PC-3 (cell line): ENCODE measurements at regions not wholly inside any gene's neighbourhood (a gene's known extent, or its start where the extent isn't known, plus 50 kb on each side); places are given as distances from the start of the nearest gene placed in this dataset.

Experiments used
- ATAC-seq: fragments of 200-7000 bp; cut with Tn5 transposase; 2 replicates; pipeline ENCODE4 v1.9.1; 2020; ENCODE audit warnings: mild to moderate bottlenecking, moderate library complexity
- BruUV-seq: library from RNA; stranded (reverse); fragments of 400-500 nt; replicated peaks from 2 replicates; lab custom pipeline; 2021; lab: Mats Ljungman, UMichigan
- CTCF ChIA-PET: fragments of 300-600 bp; sonication (Branson Sonifier 250); formaldehyde crosslinking; loops from one replicate; lab custom pipeline; 2022; ENCODE audit warnings: antibody characterized with exemption; lab: Charles Lee
- POLR2A ChIA-PET: fragments of 300-600 bp; sonication (Branson Sonifier 250); formaldehyde crosslinking; loops from one replicate; lab custom pipeline; 2022; ENCODE audit warnings: antibody characterized with exemption; ENCODE audit not compliant: unreplicated experiment; lab: Charles Lee
- DNase-seq: peaks from one replicate; pipeline ENCODE4 v3.0.0-alpha.2; 2015
- H2AFZ ChIP-seq: fragments of 300-600 bp; sonication (generic); 2 replicates; pipeline ENCODE4 v1.6.0; 2016; ENCODE audit warnings: antibody characterized with exemption, low read length
- H3F3A ChIP-seq: fragments of 300-600 bp; sonication (generic); one replicate; pipeline ENCODE4 v1.6.0; 2017; ENCODE audit warnings: antibody characterized with exemption, low read length, control low read depth, mild to moderate bottlenecking; ENCODE audit not compliant: unreplicated experiment
- H3K27ac ChIP-seq: fragments of 300-600 bp; sonication (generic); 2 replicates; pipeline ENCODE4 v1.5.1; 2016; ENCODE audit warnings: mild to moderate bottlenecking, low read length
- H3K27me3 ChIP-seq: fragments of 300-600 bp; sonication (generic); 2 replicates; pipeline ENCODE4 v1.6.1; 2016; ENCODE audit warnings: low read length, mixed read lengths
- H3K36me3 ChIP-seq: fragments of 300-600 bp; sonication (generic); 2 replicates; pipeline ENCODE4 v1.6.1; 2016; ENCODE audit warnings: low read depth, mixed run types, low read length, mixed read lengths
- H3K4me1 ChIP-seq: fragments of 300-600 bp; sonication (generic); 2 replicates; pipeline ENCODE4 v1.5.1; 2016; ENCODE audit warnings: low read length; ENCODE audit not compliant: insufficient read depth
- H3K4me2 ChIP-seq: fragments of 300-600 bp; sonication (generic); 2 replicates; pipeline ENCODE4 v1.6.0; 2016; ENCODE audit warnings: low read length
- H3K4me3 ChIP-seq: fragments of 300-600 bp; sonication (generic); 2 replicates; pipeline ENCODE4 v1.5.1; 2016; ENCODE audit warnings: mild to moderate bottlenecking, low read length, mixed read lengths
- H3K79me2 ChIP-seq: fragments of 300-600 bp; sonication (generic); 2 replicates; pipeline ENCODE4 v1.6.1; 2017; ENCODE audit warnings: low read length, mixed read lengths
- H3K9ac ChIP-seq: fragments of 300-600 bp; sonication (generic); 2 replicates; pipeline ENCODE4 v1.6.0; 2016; ENCODE audit warnings: mild to moderate bottlenecking, low read length
- H3K9me2 ChIP-seq: fragments of 300-600 bp; sonication (generic); replicated peaks from 2 replicates; pipeline ENCODE4 v1.6.1; 2016; ENCODE audit warnings: mixed run types, low read length, mixed read lengths
- H3K9me3 ChIP-seq: fragments of 300-600 bp; sonication (generic); 2 replicates; pipeline ENCODE4 v1.6.1; 2016; ENCODE audit warnings: low read length, mixed read lengths
- H4K20me1 ChIP-seq: fragments of 300-600 bp; sonication (generic); 2 replicates; pipeline ENCODE4 v1.6.1; 2016; ENCODE audit warnings: low read length, mixed read lengths
- EZH2 ChIP-seq: fragments of 300-600 bp; sonication (generic); IDR thresholded peaks from one replicate; pipeline ENCODE4 v1.6.1; 2017; ENCODE audit warnings: antibody characterized with exemption, mild to moderate bottlenecking, low read length; ENCODE audit not compliant: unreplicated experiment
- EZH2phosphoT487 ChIP-seq: fragments of 300-600 bp; sonication (generic); IDR thresholded peaks from 2 replicates; pipeline ENCODE4 v1.6.1; 2018; ENCODE audit warnings: mild to moderate bottlenecking, antibody characterized with exemption, low read length, borderline replicate concordance
- intact Hi-C: fragments of 100-400 bp; cut with micrococcal nuclease; formaldehyde crosslinking; loops from 2 replicates; pipeline ENCODE4 v1.9.0; 2023
- TF ChIP-seq, protein P1 (sequence below): fragments of 300-600 bp; sonication (generic); conservative IDR thresholded peaks from 2 replicates; pipeline ENCODE4 v1.5.1; 2017; ENCODE audit warnings: antibody characterized with exemption, low read depth, mild to moderate bottlenecking, low read length

DNA sequence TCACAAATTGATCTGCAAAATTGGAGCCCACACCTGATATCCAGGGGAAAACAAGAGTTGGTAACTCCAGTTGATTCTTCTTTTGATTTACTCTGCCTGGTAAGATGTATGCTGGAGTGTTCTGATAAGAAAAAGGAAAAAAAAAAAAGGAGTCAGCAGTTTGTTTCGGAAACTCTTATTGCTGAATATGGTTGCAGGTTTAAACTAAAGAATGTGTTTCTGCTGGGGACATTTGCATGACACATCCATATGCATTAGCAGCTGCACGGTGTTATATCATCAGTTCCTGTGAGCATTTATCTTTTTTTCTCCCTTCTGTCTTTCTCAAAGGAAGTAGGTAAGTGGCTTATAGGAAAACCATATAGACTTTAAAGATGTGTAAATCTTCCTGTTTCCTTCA lies 418.5 kb upstream of the ESRRG start:
- ChIA-PET POLR2A (interaction anchor here (0.6 kb wide), 1 partner anchor 134 kb away, joined by 4 read pairs; no protein-coding TSS in a partner anchor), CTCF (no interaction called here)
- no peaks in the 10 kb centered on the region for H3K79me2 ChIP-seq
- no peaks in the 10 kb centered on the region for H3K36me3 ChIP-seq
- DNase-seq (no peak), ATAC-seq (no peak)
- no peak overlapping the region for H2AFZ ChIP-seq
- H3K27ac ChIP-seq, result no peak overlapping the region
- no peaks in the 10 kb centered on the region for H3F3A ChIP-seq
- H3K9ac ChIP-seq, result no peak overlapping the region
- H3K9me3 ChIP-seq, result no peaks in the 10 kb centered on the region
- intact Hi-C loops, result no loop called here
- H3K4me3 ChIP-seq, result no peak overlapping the region
- no peaks in the 10 kb centered on the region for H3K9me2 ChIP-seq
- no peaks in the 10 kb centered on the region for H3K27me3 ChIP-seq
- no peaks in the 10 kb centered on the region for H4K20me1 ChIP-seq
- TF ChIP-seq, protein P1, sequence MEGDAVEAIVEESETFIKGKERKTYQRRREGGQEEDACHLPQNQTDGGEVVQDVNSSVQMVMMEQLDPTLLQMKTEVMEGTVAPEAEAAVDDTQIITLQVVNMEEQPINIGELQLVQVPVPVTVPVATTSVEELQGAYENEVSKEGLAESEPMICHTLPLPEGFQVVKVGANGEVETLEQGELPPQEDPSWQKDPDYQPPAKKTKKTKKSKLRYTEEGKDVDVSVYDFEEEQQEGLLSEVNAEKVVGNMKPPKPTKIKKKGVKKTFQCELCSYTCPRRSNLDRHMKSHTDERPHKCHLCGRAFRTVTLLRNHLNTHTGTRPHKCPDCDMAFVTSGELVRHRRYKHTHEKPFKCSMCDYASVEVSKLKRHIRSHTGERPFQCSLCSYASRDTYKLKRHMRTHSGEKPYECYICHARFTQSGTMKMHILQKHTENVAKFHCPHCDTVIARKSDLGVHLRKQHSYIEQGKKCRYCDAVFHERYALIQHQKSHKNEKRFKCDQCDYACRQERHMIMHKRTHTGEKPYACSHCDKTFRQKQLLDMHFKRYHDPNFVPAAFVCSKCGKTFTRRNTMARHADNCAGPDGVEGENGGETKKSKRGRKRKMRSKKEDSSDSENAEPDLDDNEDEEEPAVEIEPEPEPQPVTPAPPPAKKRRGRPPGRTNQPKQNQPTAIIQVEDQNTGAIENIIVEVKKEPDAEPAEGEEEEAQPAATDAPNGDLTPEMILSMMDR, result no peak
- TF ChIP-seq EZH2phosphoT487 (no peak), EZH2 (no peak)
- no peaks in the 10 kb centered on the region for H3K4me1 ChIP-seq
- H3K4me2 ChIP-seq, result no peak overlapping the region
- no TSS peak for BruUV-seq

DNA sequence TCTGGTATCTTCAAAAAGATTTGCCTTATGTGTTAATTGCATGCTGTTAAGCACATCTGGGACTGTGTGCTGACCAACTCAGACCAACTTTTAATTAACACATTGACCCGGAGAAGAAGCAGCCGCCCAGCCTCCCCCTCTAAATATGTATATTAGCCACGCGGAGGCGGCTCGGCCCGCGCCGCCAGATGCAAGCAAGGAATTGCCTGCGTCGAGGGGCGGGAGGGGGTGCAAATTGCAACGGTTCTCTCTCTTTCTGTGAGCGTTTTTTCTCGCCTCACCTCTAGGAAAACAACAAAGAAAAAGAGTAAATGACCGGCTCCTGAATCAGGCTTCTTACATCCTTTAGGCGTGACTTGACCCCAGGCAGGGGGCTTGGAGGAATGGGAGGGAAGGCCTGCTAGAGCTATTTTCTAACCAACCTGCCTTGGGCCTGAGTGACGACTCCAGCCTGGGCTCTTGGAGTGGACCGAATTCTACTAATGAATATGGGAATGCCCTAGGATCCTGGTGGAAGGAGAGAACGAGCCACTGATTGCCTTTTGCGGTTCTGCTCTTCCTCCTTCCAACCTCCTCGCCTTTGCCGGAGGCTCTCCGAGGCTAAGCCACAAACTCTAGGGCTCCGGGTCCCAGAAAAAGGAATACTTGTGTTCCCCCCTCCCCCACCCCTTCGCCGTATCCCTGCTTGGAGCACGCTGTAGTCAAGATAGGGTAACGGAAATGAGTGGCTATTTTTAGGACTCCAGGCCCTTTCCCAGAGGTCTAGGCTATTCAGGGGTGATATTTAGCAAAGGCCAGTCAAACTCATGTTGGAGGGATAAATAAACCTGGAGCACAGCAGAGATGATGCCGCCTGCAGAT lies 417.0 kb upstream of the ESRRG start:
- ChIA-PET POLR2A (no interaction called here), CTCF (no interaction called here)
- H3K4me1 ChIP-seq, result no peaks in the 10 kb centered on the region; the same call in 1 of the 2 replicates
- no peak overlapping the region for H3K4me2 ChIP-seq
- TF ChIP-seq EZH2phosphoT487, result no peak
- TF ChIP-seq, protein P1, result no peak
- no TSS peak for BruUV-seq
- H3K9me3 ChIP-seq, result no peaks in the 10 kb centered on the region
- DNase-seq (no peak), ATAC-seq (no peak)
- H3K4me3 ChIP-seq, result no peak overlapping the region
- H3K9me2 ChIP-seq, result no peaks in the 10 kb centered on the region
- H3K9ac ChIP-seq, result no peak overlapping the region
- H3K36me3 ChIP-seq, result no peaks in the 10 kb centered on the region
- H2AFZ ChIP-seq, result no peak overlapping the region
- intact Hi-C loops, result no loop called here
- 0 out of 2 replicates have a peak, but pooled peaks cover 7% of the 10 kb centered on the region for H3K27me3 ChIP-seq
- no peaks in the 10 kb centered on the region for H3K79me2 ChIP-seq
- no peak overlapping the region for H3K27ac ChIP-seq
- no peaks in the 10 kb centered on the region for H4K20me1 ChIP-seq
- H3F3A ChIP-seq, result no peaks in the 10 kb centered on the region

DNA sequence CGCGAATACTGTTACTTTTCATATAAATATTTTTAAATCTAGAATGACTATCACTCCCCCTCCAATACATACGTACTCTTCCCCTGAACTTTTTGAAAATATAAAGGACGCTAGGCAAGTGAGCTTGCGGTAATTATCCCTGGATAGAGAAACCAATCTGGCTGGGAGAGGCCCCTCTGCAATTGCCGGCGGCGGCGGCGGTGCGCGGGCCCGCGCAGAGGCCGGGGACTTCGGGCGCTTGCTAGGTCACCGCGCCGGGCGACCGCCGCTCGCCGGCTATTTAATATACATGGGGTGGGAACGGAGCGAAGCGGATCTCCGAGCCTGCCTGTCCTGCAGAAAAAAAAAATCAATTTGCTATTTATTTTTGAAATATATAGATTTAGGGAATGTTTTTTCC lies 416.3 kb upstream of the ESRRG start:
- ATAC-seq, result no peak
- Histone ChIP-seq H3K36me3 (no peaks in the 10 kb centered on the region), H3K4me3 (no peak overlapping the region), H3K27ac (no peak overlapping the region), H3K79me2 (no peaks in the 10 kb centered on the region), H3K4me2 (no peak overlapping the region), H3K9me3 (no peaks in the 10 kb centered on the region), H3K27me3 (peaks cover 12% of the 10 kb centered on the region; the same call in 1 of the 2 replicates), H3F3A (no peaks in the 10 kb centered on the region), H2AFZ (no peak overlapping the region), H3K4me1 (no peaks in the 10 kb centered on the region; the same call in 1 of the 2 replicates), H4K20me1 (no peaks in the 10 kb centered on the region), H3K9me2 (no peaks in the 10 kb centered on the region), H3K9ac (no peak overlapping the region)
- CTCF ChIA-PET, result no interaction called here
- no peak for DNase-seq
- intact Hi-C loops, result no loop called here
- no peak for TF ChIP-seq EZH2phosphoT487
- no peak for TF ChIP-seq EZH2
- TF ChIP-seq, protein P1, result no peak
- BruUV-seq, result no TSS peak
- POLR2A ChIA-PET, result no interaction called here
